ENCODE measurements at regions not wholly inside any gene's neighbourhood (a gene's known extent, or its start where the extent isn't known, plus 50 kb on each side); places are given as distances from the start of the nearest gene placed in this dataset.

- TF ChIP-seq CTCF (IDR thresholded peaks at IDR 0.05; ENCODE audit: borderline replicate concordance, insufficient read depth, low read depth, low read length) = no peak
- H3K4me3 ChIP-seq (ENCODE audit: low read depth, low read length) = no peak overlapping the region
Measured at GRCh38 chr3:159635047-159635641, 353.5 kb upstream of the IL12A start.

DNA sequence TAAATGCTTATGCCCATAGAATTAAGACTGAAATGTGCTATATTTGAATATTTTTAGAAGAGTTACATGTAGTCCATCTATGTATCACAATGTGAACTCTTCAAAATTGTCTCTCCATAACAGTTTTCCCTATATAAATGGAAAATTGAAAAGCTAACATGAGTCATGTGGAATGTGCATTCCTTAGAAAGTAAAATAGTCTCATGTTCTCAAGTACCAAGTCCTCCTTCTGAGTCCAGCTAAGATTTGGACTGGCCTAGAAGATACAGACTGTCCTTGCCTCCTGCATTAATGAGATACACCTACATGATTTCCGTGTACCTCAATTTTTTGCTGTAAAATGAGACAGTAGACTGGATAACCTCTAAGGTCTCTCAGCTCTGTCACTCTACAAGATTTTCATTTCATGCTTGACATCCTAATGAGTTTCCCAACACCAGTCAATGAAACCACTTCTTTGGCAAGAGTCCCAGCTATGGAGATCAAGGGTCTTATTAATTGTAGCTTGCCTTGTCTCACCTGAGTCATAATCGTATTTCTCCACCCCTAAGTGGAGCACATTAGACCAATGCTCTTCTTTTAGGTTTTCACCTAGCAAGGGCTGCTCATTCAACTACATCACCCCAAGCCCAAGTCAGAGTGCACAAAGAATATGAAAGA lies 350.6 kb upstream of the IL12A start:
- no peak overlapping the region for H3K4me3 ChIP-seq (ENCODE audit: low read depth, low read length)

GRCh38 chr3:159640225-159640624 lies 348.4 kb upstream of the IL12A start:
- TF ChIP-seq CTCF (IDR thresholded peaks at IDR 0.05; ENCODE audit: borderline replicate concordance, insufficient read depth, low read depth, low read length) = no peak
- H3K4me3 ChIP-seq (ENCODE audit: low read depth, low read length) = no peak overlapping the region

More for the DNA sequence above, 350.6 kb upstream of the IL12A start:
- TF ChIP-seq CTCF (IDR thresholded peaks at IDR 0.05; ENCODE audit: borderline replicate concordance, insufficient read depth, low read depth, low read length) = no peak

GRCh38 chr3:159643406-159643805 lies 345.2 kb upstream of the IL12A start:
- H3K4me3 ChIP-seq (ENCODE audit: low read depth, low read length) = no peak overlapping the region
- no peak for TF ChIP-seq CTCF (IDR thresholded peaks at IDR 0.05; ENCODE audit: borderline replicate concordance, insufficient read depth, low read depth, low read length)

- no peak for TF ChIP-seq CTCF (IDR thresholded peaks at IDR 0.05; ENCODE audit: borderline replicate concordance, insufficient read depth, low read depth, low read length)
- H3K4me3 ChIP-seq (ENCODE audit: low read depth, low read length) = no peak overlapping the region
Measured at GRCh38 chr3:159645874-159646273, 342.8 kb upstream of the IL12A start.

- TF ChIP-seq CTCF (IDR thresholded peaks at IDR 0.05; ENCODE audit: borderline replicate concordance, insufficient read depth, low read depth, low read length) = no peak
- H3K4me3 ChIP-seq (ENCODE audit: low read depth, low read length) = no peak overlapping the region
Measured at GRCh38 chr3:159649951-159650350, 338.7 kb upstream of the IL12A start.

DNA sequence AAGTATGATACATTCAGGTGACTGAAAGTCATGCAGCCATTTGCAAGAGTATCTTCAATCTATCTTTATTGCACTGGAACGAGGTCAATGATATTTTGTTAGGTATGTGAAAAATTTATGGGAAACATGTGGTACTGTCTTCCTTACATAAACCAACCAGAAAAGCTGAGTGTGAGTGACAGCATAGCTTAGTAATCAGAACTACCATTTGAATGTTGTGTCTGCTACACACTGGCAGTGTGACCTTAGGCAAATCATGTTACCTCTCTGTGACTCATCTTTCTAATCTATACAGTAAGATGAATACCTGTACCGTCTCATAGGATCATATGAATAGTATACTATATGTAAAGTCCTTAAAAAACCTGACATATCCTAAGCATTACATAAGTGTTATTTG lies 337.9 kb upstream of the IL12A start:
- no peak for TF ChIP-seq CTCF (IDR thresholded peaks at IDR 0.05; ENCODE audit: borderline replicate concordance, insufficient read depth, low read depth, low read length)
- H3K4me3 ChIP-seq (ENCODE audit: low read depth, low read length) = no peak overlapping the region
